ENCODE measurements at regions not wholly inside any gene's neighbourhood (a gene's known extent, or its start where the extent isn't known, plus 50 kb on each side); places are given as distances from the start of the nearest gene placed in this dataset.
"Not testable (repeated sequence)": the region's sequence is repeated elsewhere in the genome, so short reads cannot be mapped to it uniquely, and the experiment has no call there.

DNA sequence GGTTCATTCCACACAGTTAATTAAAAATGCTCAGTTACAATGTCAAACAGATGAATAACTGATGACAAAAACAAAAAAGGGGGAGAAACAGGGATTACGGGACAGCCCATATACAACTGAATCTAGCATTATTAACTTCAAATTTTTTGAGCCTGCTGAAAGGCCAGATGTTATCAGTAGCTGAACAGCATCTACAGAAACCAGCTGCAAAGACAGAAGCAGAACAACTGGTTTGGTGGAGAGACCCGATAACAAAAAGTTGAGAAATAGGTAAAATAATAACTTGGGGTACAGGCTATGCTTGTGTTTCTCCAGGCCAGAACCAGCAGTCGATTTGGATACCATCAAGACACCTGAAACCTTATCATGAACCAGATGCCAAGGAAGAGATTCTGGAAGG is 109.8 kb downstream of the SEPTIN7 start:
- not testable (repeated sequence) for DNase-seq (ENCODE audit: low spot score)

DNA sequence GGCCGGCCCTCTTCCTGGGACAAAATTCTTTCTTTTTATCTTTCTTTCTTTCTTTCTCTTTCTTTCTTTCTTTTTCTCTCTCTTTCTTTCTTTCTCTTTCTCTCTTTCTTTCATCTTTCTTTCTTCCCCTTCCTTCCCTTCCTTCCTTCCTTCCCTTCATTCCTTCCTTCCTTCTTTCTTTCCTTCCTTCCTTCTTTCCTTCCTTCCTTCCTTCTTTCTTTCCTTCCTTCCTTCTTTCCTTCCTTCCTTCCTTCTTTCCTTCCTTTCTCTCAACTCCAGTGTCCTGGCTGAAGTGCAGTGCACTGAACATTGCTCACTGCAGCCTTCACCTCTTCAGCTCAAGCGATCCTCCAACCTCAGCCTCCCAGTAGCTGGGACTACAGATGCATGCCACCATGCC is 112.5 kb downstream of the SEPTIN7 start:
- DNase-seq (ENCODE audit: low spot score): not testable (repeated sequence)

DNA sequence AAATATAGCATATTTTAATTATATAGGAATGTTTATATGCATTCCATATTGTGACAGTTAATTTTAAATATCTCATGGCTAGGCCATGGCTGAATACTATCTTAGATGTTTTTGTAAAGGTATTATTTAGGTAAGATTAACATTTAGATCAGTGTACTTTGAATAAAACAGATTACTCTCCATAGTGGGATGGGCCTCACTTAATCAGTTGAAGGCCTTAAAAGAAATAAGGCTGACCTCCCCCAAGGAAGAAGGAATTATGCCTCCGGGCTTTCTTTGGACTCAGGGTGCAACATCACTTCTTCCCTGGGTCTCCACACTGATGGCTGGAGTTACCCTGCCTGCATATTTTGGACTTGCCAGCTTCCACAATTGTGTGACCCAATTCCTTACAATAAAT is 113.4 kb downstream of the SEPTIN7 start:
- DNase-seq (ENCODE audit: low spot score): not testable (repeated sequence)

DNA sequence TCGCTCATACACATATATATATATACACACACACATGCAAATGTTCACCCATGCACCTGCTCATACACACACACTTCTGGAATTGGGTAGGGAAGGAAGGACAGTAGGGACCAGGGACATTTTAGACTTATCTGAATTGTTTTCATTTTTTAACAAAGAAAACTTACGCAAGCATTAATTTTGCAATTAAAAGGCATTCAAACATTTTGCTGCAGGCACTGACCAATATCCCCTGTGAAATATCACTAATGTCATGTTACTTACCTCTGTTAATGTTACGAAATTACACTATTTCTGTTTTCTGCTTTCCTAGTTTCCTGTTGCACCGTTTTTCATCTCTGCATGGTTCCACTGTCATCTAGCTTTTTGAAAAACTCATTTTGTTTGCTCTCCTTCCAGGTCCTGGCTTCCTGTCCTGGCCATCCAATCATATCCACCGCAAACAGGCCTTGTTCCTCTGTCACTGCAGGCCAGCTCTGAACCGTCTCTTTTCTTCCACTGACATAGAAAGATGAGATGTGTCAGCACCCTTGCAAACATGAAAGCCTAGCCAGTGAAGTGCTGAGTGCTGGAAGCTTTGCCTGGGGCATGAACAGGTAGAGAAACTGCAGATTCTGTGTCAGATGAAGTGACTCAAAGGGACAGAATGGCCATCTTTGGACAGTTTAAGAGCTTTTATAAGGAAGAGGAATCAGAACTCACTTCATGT is 114.5 kb downstream of the SEPTIN7 start:
- DNase-seq (ENCODE audit: low spot score): not testable (repeated sequence)

DNA sequence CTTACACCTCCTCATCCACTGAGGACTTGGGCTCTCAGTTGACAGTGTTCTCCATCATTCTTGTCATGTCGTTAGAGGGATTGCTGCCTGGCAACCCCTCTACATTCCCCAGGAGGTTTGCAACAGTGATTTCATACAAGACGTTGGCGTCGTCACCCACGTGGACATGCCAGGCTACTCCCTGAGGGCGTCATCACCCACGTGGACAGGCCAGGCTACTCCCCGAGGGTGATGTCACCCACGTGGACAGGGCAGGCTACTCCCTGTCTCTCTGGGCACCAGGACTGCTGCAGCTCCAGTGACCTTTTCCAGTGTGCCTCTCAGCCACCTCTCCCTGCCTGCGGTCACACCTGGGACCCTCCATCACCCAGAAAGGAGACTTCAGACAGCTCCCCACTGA is 117.4 kb downstream of the SEPTIN7 start:
- not testable (repeated sequence) for DNase-seq (ENCODE audit: low spot score)

DNA sequence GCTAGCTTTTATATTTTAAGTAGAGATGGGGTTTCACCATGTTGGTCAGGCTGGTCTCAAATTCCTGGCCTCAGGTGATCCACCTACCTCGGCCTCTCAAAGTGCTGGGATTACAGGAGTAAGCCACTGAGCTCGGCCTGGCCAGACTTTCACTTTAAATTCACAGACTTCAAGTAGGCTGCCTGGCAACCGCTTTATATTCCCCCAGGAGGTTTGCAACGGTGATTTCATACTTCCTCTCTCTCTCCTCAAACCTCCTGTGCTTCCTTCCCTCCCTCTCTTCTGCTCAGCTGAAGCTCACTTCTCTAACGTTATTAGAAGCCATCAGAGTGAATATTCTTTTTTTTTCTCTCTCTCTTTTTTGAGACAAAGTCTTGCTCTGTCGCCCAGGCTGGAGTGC is 118.8 kb downstream of the SEPTIN7 start:
- DNase-seq (ENCODE audit: low spot score): not testable (repeated sequence)

DNA sequence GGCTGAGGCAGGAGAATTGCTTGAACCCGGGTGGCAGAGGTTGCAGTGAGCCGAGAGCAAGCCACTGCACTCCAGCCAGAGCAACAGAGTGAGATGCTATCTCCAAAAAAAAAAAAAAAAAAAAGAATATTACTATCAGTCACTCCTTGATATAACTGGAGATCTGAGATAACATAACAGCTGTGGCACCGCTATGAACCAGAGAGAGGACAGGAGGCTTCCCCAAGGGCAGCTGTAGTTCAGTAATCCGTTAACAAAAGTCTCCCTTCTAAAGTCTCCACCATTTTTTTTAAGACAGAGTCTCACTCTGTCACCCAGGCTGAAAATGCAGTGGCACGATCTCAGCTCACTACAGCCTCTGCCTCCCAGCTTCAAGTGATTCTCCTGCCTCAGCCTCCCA is 120.5 kb downstream of the SEPTIN7 start:
- not testable (repeated sequence) for DNase-seq (ENCODE audit: low spot score)

DNA sequence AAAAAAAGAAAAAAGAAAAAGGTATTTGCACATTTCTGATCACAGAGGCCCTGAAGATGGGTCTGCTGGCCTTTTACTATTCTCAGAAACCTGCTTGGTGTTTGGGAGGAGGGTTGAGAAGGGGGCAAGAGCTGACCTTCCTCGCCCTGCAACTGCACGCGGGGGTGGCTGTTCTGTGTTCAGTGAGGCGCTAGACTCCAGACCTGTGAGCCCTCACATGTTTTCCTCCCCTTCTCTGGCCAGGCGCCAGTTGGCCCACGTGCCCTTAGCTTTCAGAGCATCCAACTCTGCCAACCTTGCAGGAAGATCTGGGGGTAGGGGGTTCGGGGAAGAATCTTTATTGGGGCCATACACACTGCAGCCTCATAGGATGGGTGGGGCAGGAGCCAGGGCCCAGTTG is 123.8 kb downstream of the SEPTIN7 start:
- DNase-seq (ENCODE audit: low spot score): not testable (repeated sequence)

DNA sequence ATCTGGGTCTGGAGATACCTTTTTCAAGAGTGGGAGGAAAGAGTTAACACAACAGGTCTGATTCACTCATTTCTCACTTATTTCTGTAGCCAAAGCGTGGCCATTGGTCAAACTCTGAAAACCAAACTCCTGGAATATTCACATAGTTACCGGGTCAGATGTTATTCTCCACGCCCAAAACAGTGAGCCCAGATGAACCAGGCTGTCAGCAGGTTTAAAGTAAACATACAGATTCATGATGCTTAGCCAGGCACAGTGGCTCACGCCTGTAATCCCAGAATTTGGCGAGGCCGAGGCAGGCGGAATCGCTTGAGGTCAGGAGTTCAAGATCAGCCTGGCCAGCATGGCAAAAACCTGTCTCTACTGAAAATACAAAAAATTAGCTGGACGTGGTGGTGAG is 126.1 kb downstream of the SEPTIN7 start:
- DNase-seq (ENCODE audit: low spot score): not testable (repeated sequence)

DNA sequence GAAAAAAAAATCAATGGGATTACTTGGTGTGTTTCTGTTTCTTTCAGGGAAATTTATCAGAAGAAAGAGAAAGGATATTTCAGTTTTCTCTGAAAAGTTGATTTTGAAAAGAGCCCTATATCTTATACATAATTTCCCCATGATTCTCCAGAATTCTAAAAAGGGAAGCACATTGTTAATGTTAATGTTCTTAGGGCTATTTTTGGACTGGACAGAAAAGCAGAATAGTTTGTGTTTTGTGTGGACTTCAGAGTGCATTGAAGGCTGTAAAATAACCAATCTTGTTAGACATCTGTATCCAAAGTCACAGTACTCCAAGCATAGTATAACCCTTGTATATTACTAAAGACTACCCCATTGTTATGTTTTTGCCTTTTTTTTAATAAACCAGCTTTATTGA is 130.3 kb downstream of the SEPTIN7 start:
- not testable (repeated sequence) for DNase-seq (ENCODE audit: low spot score)

DNA sequence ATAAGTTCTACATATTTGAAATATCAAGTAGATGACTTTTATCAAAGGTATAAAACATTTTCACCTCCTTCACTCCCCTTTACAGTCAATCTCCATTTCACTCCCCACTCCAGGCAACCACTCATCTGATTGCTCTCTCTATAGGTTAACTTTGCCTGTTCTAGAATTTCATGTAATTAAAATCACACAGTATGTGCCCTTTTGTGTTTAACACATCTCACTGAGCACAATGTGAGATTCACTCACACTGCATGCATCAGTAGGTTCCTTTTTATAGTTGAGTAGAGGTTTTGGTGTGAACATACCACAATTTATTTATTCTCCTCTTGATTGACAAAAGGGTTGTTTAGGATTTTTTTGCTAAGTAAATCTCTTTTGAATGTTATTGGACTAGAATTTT is 130.7 kb downstream of the SEPTIN7 start:
- not testable (repeated sequence) for DNase-seq (ENCODE audit: low spot score)

DNA sequence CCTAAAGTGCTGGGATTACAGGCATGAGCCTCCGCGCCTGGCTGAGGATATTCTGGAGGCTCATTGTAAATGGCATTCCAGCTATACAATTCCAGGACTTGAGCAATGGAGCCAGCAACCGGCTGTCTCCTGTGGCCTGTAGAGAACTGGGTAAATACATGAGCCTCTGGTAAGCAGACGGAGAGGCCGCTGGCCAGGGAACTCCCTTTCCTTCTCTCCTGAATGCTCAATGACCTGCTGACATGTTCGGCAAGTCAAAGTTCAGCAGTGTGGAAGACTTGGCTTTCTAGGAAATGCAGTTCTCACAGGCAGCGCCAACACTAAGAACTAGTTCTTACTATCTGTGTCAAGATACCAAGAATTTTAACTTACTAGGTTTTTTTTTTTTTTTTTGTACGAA is 139.8 kb downstream of the SEPTIN7 start:
- DNase-seq (ENCODE audit: low spot score): not testable (repeated sequence)

DNA sequence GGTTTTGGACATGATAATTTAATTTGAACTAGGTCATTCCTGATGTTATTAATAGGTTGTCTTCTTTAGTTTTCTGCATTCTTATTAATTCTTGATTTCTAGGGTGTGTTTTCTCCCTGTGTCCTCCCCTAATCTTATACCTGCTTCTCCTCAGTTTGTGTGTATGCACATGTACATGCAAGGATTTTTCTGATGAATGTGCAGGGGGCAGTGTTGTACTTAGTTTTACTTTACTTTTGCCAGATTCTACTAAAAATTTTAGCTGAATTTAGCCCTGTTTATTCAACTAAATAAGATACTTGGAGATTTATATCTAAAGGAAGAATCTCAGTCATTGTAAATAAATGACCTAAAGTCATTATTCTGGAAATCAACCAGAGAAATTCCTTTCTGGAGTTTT is 144.8 kb downstream of the SEPTIN7 start:
- not testable (repeated sequence) for DNase-seq (ENCODE audit: low spot score)

DNA sequence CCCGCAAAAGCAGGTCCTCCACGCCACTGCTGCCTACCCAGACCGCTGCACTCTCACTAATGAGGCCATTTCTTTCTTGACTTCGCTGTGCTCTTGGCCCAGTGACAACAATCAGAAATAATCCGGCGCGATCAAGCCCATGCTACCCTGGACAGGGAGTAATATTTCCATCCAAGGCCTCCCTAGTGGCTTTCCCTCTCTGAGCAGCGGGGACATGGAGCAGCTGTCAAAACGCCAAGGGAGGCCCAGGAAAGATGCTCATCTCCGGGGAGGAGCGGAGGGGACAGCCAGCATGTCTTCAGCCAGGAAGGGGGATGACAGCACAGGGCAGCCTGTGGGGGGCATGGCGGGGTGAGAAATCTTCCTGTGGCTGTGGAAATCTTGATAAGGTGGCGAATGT is 154.9 kb downstream of the SEPTIN7 start:
- DNase-seq (ENCODE audit: low spot score): not testable (repeated sequence)

DNA sequence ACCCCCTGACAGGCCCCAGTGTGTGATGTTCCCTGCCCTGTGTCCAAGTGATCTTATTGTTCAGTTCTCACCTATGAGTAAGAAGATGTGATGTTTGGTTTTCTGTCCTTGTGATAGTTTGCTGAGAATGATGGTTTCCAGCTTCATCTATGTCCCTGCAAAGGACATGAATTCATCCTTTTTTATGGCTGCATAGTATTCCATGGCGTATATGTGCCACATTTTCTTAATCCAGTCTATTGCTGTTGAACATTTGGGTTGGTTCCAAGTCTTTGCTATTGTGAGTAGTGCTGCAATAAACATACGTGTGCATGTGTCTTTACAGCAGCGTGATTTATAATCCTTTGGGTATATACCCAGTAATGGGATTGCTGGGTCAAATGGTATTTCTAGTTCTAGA is 156.1 kb downstream of the SEPTIN7 start:
- DNase-seq (ENCODE audit: low spot score): not testable (repeated sequence)

DNA sequence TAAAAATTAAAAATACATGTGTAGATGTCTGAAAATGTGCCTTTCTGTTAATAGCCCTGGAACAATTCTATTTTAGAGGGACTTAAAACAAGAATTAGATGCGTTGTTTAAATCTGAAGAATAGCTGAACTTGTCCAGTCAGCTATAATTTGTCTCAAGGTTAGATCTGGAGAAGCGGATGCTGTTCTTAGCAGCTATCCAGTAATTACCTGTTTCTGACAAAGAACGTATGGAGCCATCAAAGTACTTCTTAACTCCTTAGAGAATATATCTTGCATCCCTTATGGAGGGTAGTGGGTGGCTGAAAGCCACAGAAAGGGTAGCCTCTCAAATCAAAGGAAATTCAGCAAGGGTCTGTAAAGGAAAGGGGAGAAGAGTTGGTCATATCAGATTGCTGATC is 160.4 kb downstream of the SEPTIN7 start:
- DNase-seq (ENCODE audit: low spot score): not testable (repeated sequence)

DNA sequence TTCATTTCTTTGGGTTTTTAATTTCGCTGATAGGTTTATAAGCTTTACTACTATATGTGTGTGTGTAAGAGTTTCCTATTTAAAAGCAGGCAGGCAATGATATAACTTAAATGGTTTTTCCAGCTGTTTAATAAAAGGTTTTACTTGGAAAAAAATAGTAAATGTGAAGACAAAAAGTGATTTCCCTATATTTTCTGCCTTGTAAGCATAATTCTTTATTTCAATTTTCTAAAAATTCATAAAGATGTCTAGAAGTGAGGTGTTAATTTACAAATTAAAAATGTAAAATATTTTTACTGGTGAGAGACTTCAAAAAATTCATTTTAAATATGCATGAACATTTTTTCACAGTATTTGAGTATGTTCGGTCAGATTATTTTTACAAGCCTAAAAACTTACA is 161.8 kb downstream of the SEPTIN7 start:
- not testable (repeated sequence) for DNase-seq (ENCODE audit: low spot score)

DNA sequence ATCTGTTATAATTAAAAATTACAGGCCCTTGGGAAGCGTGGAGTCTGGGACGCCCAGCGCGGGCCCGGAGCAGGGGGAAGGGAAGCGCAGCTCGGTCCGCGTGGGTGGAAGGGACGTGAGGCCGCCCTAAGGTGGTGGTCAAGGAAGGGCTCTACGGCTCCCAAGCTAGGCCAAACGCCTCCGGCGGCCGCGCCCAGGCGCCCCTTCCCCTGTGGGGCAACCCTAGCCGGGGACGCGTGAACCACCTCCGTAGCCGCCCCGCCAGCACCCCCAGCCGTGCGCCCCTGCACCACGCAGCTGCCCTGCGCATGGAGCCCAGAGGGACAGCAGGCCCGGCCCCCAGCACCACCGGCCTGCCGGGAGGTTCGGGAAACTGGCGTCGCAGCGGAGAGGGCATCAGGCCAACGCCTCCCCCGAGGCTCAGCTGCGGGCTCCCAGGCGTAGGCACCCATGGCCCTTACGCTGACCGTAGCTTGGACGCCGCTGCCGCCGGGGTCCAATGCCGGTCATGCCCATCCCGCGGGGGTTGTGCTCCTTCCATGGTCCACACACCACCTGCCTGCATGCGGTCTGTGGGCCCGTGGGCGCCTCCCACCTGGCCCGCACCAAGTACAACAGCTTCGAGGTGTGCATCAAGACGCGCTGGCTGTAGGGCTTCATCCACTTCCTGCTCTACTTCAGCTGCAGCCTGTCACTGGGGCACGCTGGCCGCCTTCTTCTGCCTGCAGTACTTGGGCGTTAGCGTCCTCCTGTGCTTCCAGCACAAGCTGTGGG is 166.7 kb downstream of the SEPTIN7 start:
- DNase-seq (ENCODE audit: low spot score): no peak

DNA sequence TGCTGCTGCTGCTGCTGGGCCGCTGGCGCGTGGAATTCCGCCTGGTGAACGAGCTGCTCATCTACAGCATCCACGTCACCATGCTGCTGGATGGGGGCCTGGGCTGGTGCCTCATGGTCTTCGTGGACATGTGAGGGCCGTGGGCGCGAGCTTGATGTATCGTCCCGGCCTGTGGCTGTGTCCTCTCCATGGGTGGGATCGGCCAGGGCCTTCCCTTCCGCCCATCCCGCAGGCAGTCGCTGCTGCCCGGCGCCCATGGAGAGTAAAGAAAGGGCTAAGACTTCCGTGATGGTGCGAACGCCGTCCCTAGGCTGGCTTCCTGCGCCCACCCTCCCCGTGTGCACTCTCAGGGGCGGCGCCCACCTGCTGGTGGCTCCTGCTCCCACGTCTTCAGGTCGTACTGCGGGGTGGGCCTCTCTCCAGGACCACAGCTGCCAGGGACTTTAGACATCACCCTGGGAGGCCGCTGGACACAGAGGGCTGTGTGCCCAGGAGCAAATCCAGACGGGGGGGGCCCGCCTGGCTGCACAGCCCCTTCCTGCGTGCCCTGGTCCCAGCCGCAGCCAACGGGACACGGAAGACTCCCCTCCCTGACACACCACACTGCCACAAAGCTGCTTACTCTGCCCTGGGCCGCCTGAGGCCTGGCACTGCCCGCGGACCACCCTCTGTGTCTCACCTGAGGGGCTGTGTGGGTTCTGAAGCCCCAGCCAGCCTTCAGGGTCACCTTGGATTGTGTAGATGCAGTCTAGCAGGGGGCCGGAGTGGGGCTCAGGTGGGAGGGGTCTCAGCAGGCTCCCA is 167.5 kb downstream of the SEPTIN7 start:
- DNase-seq (ENCODE audit: low spot score): no peak

DNA sequence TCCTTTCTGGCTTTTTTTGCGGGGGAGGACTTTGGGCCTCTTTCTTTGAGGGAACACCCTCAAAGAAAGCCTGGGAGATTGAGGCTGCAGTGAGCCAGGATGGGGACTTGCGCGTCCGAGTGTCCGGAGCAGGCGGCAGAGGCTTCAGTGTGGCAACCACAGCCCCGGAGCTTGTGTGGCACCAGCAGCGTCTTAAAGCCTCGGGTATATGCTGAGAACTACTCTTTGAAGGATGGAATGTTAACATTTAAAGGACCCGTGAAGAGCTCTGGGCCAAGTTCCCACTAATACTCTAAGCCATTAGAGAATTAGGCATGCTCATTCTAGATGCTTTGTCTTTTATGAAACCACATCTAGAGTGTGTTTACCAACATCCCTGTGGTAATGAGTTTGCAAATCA is 168.2 kb downstream of the SEPTIN7 start:
- DNase-seq (ENCODE audit: low spot score): no peak

DNA sequence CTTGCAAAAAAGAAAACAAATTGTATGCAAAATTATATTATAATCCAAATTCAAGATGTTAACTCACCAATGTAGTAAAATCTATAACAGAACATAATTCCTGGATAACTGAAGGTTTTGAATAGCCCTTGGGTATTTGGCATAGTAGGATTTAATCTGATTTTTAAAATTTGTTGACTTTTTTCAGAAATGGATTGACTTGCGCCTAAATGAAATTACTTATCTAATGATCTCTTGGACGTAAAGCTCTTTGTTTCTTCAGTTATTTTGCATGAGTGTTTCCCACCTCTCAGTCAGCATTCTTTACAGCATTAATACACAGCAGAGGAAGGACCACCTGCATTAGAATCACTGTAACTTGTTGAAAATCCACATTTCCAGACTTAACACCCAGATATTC is 169.6 kb downstream of the SEPTIN7 start:
- no peak for DNase-seq (ENCODE audit: low spot score)

DNA sequence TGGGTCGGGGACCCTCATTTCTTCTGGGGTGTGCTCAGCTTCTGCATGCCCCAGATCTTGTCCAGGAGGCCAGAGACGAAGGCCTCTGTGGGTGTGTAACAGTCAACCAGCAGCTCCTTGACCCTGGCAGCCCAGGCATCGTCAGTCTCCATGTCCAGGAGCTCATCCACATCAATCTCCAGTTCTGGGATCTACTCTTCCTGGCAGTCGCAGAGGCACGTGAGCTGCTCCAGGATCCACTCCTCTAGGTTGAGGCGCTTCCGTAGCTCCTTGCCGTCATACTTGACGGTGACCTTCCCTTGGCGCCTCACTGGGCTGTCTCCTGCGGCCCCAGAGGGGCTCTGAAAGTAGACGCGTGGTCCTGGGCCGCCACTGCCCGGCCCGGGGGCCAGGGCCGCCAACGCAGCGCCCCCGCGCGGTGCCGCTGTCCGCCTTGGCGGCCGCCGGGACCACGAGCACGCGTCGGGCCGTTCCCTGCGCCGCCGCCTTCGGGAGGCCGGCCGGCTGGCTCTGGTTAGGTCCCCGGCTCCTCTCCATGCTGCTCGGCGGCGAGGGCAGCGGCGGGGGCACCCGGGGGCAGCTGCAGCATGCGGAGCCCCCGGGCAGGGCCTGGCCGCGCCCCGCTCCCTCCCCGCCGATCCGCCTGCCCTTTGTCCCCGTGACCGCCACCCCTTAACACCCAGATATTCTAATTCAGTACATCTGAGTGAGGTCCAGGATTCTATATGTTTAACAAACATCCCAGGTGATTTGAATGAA is 170.5 kb downstream of the SEPTIN7 start:
- peak; percentile 57 for DNase-seq (ENCODE audit: low spot score)

Data from GM03348 (cell line).